WTC11 (cell line): ENCODE measurements at regions not wholly inside any gene's neighbourhood (a gene's known extent, or its start where the extent isn't known, plus 50 kb on each side); places are given as distances from the start of the nearest gene placed in this dataset.
"Not testable (repeated sequence)": the region's sequence is repeated elsewhere in the genome, so short reads cannot be mapped to it uniquely, and the experiment has no call there.

Experiments
- ATAC-seq: fragments of 200-7000 bp; cut with Tn5 transposase; 2 replicates; pipeline ENCODE4 v1.10.0; 2021; ENCODE audit warnings: mild to moderate bottlenecking, moderate library complexity
- CTCF ChIA-PET: fragments of 300-600 bp; sonication (Branson Sonifier 250); formaldehyde crosslinking; loops from one replicate; lab custom pipeline; 2021; ENCODE audit warnings: antibody characterized with exemption; lab: Charles Lee
- POLR2A ChIA-PET: fragments of 350-600 bp; sonication (Branson Sonifier 250); formaldehyde crosslinking; loops from one replicate; lab custom pipeline; 2021; ENCODE audit warnings: antibody characterized with exemption; lab: Charles Lee
- DNase-seq: peaks from one replicate; pipeline ENCODE4 v3.0.0; 2021; ENCODE audit warnings: low spot score
- H3K27ac Mint-ChIP-seq: 2 replicates; pipeline ENCODE4 v1.8.0; 2021; ENCODE audit warnings: mixed read lengths
- H3K27me3 Mint-ChIP-seq: 2 replicates; pipeline ENCODE4 v1.8.0; 2021; ENCODE audit warnings: low read depth, mild to moderate bottlenecking, moderate library complexity, mixed read lengths
- H3K36me3 Mint-ChIP-seq: 2 replicates; pipeline ENCODE4 v1.8.0; 2021; ENCODE audit warnings: mixed read lengths
- H3K4me1 Mint-ChIP-seq: 2 replicates; pipeline ENCODE4 v1.8.0; 2022; ENCODE audit warnings: mixed read lengths
- H3K4me3 Mint-ChIP-seq: 2 replicates; pipeline ENCODE4 v1.8.0; 2021; ENCODE audit warnings: mild to moderate bottlenecking, moderate library complexity, mixed read lengths
- H3K9me3 Mint-ChIP-seq: 2 replicates; pipeline ENCODE4 v1.8.0; 2021; ENCODE audit warnings: mixed read lengths
- ETV6 ChIP-seq: sonication (generic); formaldehyde crosslinking; IDR thresholded peaks from 2 replicates; pipeline ENCODE4 v1.8.1; 2022; ENCODE audit warnings: mild to moderate bottlenecking, missing genetic modification reagents
- FOXJ3 ChIP-seq: sonication (generic); formaldehyde crosslinking; IDR thresholded peaks from 2 replicates; pipeline ENCODE4 v1.9.0; 2021; ENCODE audit warnings: missing genetic modification reagents, mild to moderate bottlenecking, borderline replicate concordance
- GTF2I ChIP-seq: fragments of 250-450 bp; sonication (Bioruptor Pico); conservative IDR thresholded peaks from 2 replicates; pipeline ENCODE4 v1.4.0; 2021; ENCODE audit warnings: mild to moderate bottlenecking
- HMGXB4 ChIP-seq: sonication (generic); formaldehyde crosslinking; IDR thresholded peaks from 2 replicates; pipeline ENCODE4 v1.8.1; 2023; ENCODE audit warnings: mild to moderate bottlenecking, moderate library complexity, missing genetic modification reagents
- IRF1 ChIP-seq: sonication (generic); formaldehyde crosslinking; IDR thresholded peaks from 2 replicates; pipeline ENCODE4 v1.8.0; 2023; ENCODE audit warnings: missing genetic modification reagents
- NFATC4 ChIP-seq: fragments of 250-450 bp; sonication (Bioruptor Pico); IDR thresholded peaks from 2 replicates; pipeline ENCODE4 v1.9.0; 2021; ENCODE audit warnings: mild to moderate bottlenecking
- NR2C2 ChIP-seq: sonication (generic); formaldehyde crosslinking; IDR thresholded peaks from 2 replicates; pipeline ENCODE4 v1.8.0; 2022; ENCODE audit warnings: mild to moderate bottlenecking, missing genetic modification reagents
- OVOL2 ChIP-seq: fragments of 250-450 bp; sonication (Bioruptor Pico); IDR thresholded peaks from 2 replicates; pipeline ENCODE4 v1.9.0; 2021; ENCODE audit warnings: mild to moderate bottlenecking, borderline replicate concordance
- RELA ChIP-seq: sonication (generic); formaldehyde crosslinking; IDR thresholded peaks from 2 replicates; pipeline ENCODE4 v1.8.1; 2022; ENCODE audit warnings: missing genetic modification reagents, mild to moderate bottlenecking, borderline replicate concordance
- RORB ChIP-seq: fragments of 250-450 bp; sonication (Bioruptor Pico); IDR thresholded peaks from 2 replicates; pipeline ENCODE4 v1.9.0; 2021; ENCODE audit warnings: mild to moderate bottlenecking
- SMAD3 ChIP-seq: sonication (generic); formaldehyde crosslinking; IDR thresholded peaks from 2 replicates; pipeline ENCODE4 v1.8.0; 2022; ENCODE audit warnings: missing genetic modification reagents, mild to moderate bottlenecking, borderline replicate concordance
- TP53 ChIP-seq: sonication (generic); formaldehyde crosslinking; IDR thresholded peaks from 2 replicates; pipeline ENCODE4 v1.8.1; 2023; ENCODE audit warnings: mild to moderate bottlenecking, missing genetic modification reagents
- ZNF512 ChIP-seq: sonication (generic); formaldehyde crosslinking; IDR thresholded peaks from 2 replicates; pipeline ENCODE4 v1.8.1; 2022; ENCODE audit warnings: missing genetic modification reagents, borderline replicate concordance
- TF ChIP-seq, protein P1 (sequence below): sonication (generic); formaldehyde crosslinking; IDR thresholded peaks from 2 replicates; pipeline ENCODE4 v1.8.0; 2023; ENCODE audit warnings: mild to moderate bottlenecking, missing genetic modification reagents
- TF ChIP-seq, protein P2 (sequence below): sonication (generic); formaldehyde crosslinking; IDR thresholded peaks from 2 replicates; pipeline ENCODE4 v1.8.0; 2022; ENCODE audit warnings: mild to moderate bottlenecking, missing genetic modification reagents
- TF ChIP-seq, protein P3 (sequence below): sonication (generic); formaldehyde crosslinking; IDR thresholded peaks from 2 replicates; pipeline ENCODE4 v1.8.1; 2023; ENCODE audit warnings: mild to moderate bottlenecking, missing genetic modification reagents, moderate library complexity
- TF ChIP-seq, protein P4 (sequence below): sonication (generic); formaldehyde crosslinking; IDR thresholded peaks from 2 replicates; pipeline ENCODE4 v1.8.1; 2022; ENCODE audit warnings: low read depth, mild to moderate bottlenecking, moderate library complexity, missing genetic modification reagents, borderline replicate concordance

DNA sequence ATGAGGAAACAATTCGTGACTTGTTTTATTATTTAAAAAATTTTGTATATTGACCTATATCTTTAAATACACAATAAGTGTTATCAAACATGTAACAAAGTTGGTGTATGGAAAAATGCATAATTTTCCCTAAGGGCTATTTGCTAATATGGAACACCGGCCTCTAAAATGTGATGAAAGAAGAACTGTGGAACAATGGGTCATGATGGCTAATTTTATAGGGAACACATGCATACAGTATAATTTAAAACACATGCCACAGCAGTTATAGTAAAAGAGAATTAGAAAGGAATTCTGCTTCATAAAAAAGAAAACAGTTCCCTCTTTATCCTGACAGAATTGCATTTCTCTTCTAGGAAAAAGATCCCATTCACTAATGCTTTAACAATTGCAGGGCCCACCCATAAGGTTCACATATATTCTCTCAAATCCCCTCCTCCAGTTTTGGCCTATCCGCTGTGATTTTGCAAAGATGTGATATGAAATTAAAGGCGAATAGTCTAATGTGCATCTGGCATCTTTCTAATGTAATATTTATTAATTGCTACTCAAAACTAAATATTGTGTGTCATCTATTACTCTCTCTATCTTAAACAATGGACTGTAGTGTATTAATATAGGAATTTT is 628.1 kb upstream of the CITED2 start (continued):
- no peak for TF ChIP-seq RORB

DNA sequence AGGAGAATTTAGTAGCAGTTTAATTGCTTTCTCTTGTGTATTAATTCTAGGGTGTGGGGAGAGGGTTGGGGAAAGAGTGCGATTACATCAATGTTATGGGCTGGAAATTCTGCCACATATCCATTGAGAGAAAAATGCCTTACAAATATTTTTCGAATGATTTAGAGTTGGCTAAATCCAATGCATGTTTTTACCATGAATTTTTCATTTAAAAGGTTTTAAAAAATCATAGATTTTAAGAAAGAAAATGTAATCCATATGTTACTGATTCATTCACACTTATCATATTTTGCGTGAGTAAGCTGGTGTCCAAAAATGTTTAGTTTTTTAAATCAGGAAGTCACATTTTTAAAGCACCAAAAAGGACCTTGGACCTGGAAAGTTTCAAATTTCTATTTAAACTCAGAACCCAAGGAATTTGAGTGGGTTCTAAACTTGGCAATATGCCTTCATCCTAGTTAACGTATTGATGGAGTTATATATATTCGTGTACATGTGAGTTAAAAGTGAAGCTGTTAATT is 627.4 kb upstream of the CITED2 start:
- H3K36me3 Mint-ChIP-seq: peaks cover 13% of the 10 kb centered on the region
- DNase-seq (no peak), ATAC-seq (no peak)
- no peaks in the 10 kb centered on the region; the same call in 1 of the 2 replicates for H3K27me3 Mint-ChIP-seq
- TF ChIP-seq SMAD3 (CRISPR knock-in tag) (no peak), RELA (CRISPR knock-in tag) (no peak), ZNF512 (CRISPR knock-in tag) (no peak), GTF2I (CRISPR knock-in tag) (no peak), NFATC4 (CRISPR knock-in tag) (no peak), OVOL2 (CRISPR knock-in tag) (no peak)
- TF ChIP-seq, all 79 proteins: peak for 0
- H3K4me1 Mint-ChIP-seq: peaks cover 16% of the 10 kb centered on the region
- H3K27ac Mint-ChIP-seq: no peak overlapping the region
- peaks cover 17% of the 10 kb centered on the region for H3K9me3 Mint-ChIP-seq
- no peak overlapping the region for H3K4me3 Mint-ChIP-seq
- ChIA-PET CTCF (no interaction called here), POLR2A (no interaction called here)

- ATAC-seq: no peak
- H3K4me1 Mint-ChIP-seq: peaks cover 19% of the 10 kb centered on the region
- H3K36me3 Mint-ChIP-seq: peaks cover 6% of the 10 kb centered on the region
- H3K9me3 Mint-ChIP-seq: peaks cover 11% of the 10 kb centered on the region
- ChIA-PET POLR2A (no interaction called here), CTCF (no interaction called here)
- no peaks in the 10 kb centered on the region for H3K27me3 Mint-ChIP-seq
- H3K4me3 Mint-ChIP-seq: no peak overlapping the region
- no peak for DNase-seq
- TF ChIP-seq ETV6 (no peak), IRF1 (CRISPR knock-in tag) (no peak), NR2C2 (CRISPR knock-in tag) (no peak), HMGXB4 (CRISPR knock-in tag) (no peak), RELA (CRISPR knock-in tag) (no peak), FOXJ3 (CRISPR knock-in tag) (no peak), OVOL2 (CRISPR knock-in tag) (no peak), SMAD3 (CRISPR knock-in tag) (no peak), TP53 (CRISPR knock-in tag) (no peak)
- TF ChIP-seq, protein P1, sequence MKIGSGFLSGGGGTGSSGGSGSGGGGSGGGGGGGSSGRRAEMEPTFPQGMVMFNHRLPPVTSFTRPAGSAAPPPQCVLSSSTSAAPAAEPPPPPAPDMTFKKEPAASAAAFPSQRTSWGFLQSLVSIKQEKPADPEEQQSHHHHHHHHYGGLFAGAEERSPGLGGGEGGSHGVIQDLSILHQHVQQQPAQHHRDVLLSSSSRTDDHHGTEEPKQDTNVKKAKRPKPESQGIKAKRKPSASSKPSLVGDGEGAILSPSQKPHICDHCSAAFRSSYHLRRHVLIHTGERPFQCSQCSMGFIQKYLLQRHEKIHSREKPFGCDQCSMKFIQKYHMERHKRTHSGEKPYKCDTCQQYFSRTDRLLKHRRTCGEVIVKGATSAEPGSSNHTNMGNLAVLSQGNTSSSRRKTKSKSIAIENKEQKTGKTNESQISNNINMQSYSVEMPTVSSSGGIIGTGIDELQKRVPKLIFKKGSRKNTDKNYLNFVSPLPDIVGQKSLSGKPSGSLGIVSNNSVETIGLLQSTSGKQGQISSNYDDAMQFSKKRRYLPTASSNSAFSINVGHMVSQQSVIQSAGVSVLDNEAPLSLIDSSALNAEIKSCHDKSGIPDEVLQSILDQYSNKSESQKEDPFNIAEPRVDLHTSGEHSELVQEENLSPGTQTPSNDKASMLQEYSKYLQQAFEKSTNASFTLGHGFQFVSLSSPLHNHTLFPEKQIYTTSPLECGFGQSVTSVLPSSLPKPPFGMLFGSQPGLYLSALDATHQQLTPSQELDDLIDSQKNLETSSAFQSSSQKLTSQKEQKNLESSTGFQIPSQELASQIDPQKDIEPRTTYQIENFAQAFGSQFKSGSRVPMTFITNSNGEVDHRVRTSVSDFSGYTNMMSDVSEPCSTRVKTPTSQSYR (CRISPR knock-in tag): no peak
- TF ChIP-seq, protein P2, sequence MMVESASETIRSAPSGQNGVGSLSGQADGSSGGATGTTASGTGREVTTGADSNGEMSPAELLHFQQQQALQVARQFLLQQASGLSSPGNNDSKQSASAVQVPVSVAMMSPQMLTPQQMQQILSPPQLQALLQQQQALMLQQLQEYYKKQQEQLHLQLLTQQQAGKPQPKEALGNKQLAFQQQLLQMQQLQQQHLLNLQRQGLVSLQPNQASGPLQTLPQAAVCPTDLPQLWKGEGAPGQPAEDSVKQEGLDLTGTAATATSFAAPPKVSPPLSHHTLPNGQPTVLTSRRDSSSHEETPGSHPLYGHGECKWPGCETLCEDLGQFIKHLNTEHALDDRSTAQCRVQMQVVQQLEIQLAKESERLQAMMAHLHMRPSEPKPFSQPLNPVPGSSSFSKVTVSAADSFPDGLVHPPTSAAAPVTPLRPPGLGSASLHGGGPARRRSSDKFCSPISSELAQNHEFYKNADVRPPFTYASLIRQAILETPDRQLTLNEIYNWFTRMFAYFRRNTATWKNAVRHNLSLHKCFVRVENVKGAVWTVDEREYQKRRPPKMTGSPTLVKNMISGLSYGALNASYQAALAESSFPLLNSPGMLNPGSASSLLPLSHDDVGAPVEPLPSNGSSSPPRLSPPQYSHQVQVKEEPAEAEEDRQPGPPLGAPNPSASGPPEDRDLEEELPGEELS (CRISPR knock-in tag): no peak
- TF ChIP-seq, protein P3, sequence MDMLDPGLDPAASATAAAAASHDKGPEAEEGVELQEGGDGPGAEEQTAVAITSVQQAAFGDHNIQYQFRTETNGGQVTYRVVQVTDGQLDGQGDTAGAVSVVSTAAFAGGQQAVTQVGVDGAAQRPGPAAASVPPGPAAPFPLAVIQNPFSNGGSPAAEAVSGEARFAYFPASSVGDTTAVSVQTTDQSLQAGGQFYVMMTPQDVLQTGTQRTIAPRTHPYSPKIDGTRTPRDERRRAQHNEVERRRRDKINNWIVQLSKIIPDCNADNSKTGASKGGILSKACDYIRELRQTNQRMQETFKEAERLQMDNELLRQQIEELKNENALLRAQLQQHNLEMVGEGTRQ (CRISPR knock-in tag): no peak
- TF ChIP-seq, protein P4, sequence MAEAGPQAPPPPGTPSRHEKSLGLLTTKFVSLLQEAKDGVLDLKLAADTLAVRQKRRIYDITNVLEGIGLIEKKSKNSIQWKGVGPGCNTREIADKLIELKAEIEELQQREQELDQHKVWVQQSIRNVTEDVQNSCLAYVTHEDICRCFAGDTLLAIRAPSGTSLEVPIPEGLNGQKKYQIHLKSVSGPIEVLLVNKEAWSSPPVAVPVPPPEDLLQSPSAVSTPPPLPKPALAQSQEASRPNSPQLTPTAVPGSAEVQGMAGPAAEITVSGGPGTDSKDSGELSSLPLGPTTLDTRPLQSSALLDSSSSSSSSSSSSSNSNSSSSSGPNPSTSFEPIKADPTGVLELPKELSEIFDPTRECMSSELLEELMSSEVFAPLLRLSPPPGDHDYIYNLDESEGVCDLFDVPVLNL (CRISPR knock-in tag): no peak
- H3K27ac Mint-ChIP-seq: no peak overlapping the region
These were observed 626.6 kb upstream of the CITED2 start for GRCh38 chr6:140001005-140001404.

DNA sequence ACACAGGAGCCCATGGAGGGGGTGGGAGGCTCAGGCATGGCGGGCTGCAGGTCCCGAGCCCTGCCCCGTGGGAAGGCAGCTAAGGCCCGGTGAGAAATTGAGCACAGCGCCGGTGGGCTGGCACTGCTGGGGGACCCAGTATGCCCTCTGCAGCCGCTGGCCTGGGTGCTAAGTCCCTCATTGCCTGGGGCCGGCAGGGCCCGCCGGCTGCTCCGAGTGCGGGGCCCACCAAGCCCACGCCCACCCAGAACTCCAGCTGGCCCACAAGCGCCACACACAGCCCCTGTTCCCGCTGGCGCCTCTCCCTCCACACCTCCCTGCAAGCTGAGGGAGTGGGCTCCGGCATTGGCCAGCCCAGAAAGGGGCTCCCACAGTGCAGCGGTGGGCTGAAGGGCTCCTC is 625.2 kb upstream of the CITED2 start:
- H3K36me3 Mint-ChIP-seq, DNase-seq, POLR2A ChIA-PET, ATAC-seq, H3K27ac Mint-ChIP-seq, H3K4me3 Mint-ChIP-seq, CTCF ChIA-PET, H3K27me3 Mint-ChIP-seq: not testable (repeated sequence)
- H3K4me1 Mint-ChIP-seq: peaks cover 19% of the 10 kb centered on the region
- peaks cover 14% of the 10 kb centered on the region for H3K9me3 Mint-ChIP-seq
